ENCODE measurements at regions not wholly inside any gene's neighbourhood (a gene's known extent, or its start where the extent isn't known, plus 50 kb on each side); places are given as distances from the start of the nearest gene placed in this dataset.

DNA sequence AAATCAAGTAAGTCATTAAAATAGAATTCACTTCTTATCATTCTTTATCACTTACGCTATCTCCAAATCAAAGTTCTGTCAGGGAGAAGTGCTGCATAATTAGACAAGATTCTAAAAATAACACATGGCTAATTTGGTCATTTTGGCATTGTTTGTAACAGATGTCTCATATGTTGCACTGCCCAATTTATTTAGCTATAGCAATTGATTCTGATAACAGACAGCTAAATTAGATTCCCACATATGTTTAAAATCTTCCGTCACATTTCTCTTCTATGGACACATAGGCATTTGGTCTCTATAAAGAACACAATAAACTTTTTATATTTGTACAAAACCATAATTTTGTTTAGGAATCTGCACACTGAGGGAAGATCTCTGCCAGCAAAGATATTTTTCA, 644.5 kb upstream of the VRK2 start:
- no peaks in the 10 kb centered on the region for H4K20me1 ChIP-seq (replicated peaks; ENCODE audit: control insufficient read depth, extremely low read depth, insufficient read depth, low read length)
- no peak overlapping the region for H2AFZ ChIP-seq (ENCODE audit: low read depth, low read length)
- no peaks in the 10 kb centered on the region for H3K9me1 ChIP-seq (replicated peaks; ENCODE audit: control insufficient read depth, extremely low read depth, insufficient read depth, low read length)
- no TSS peak for BruUV-seq (replicated peaks)
- ChIA-PET POLR2A (no interaction called here), CTCF (no interaction called here)
- DNase-seq (ENCODE audit: low read depth, low spot score) (no peak), FAIRE-seq (no peak)
- H3K4me2 ChIP-seq (ENCODE audit: insufficient read depth, low read length) = no peak overlapping the region
- dilution Hi-C loops (cut with MboI; ENCODE audit: extremely low pct_ligation_motif_present, low sequenced_read_pairs) = no loop called here
- H3K36me3 ChIP-seq (ENCODE audit: control insufficient read depth in 2 of 2, extremely low read depth in 1 of 2, insufficient read depth in 2 of 2, low read length in 2 of 2) = no peaks in the 10 kb centered on the region
- no peaks in the 10 kb centered on the region for H3K27me3 ChIP-seq (ENCODE audit: control insufficient read depth in 2 of 2, insufficient read depth in 2 of 2, low read length in 2 of 2)
- H3K9ac ChIP-seq (replicated peaks; ENCODE audit: extremely low read depth, insufficient read depth, low read length) = no peak overlapping the region
- no peaks in the 10 kb centered on the region for H3K4me1 ChIP-seq (ENCODE audit: control insufficient read depth, extremely low read depth, insufficient read depth, low read length)
- no peaks in the 10 kb centered on the region for H3K79me2 ChIP-seq (ENCODE audit: control insufficient read depth, insufficient read depth, low read length)
- no peak overlapping the region for H3K4me3 ChIP-seq (replicated peaks in 1 of 3; ENCODE audit: insufficient read depth in 1 of 3, low read depth in 1 of 3, low read length in 3 of 3)
- no peak overlapping the region for H3K27ac ChIP-seq (ENCODE audit: insufficient read depth, low read depth, low read length)
- TF ChIP-seq, protein P1, sequence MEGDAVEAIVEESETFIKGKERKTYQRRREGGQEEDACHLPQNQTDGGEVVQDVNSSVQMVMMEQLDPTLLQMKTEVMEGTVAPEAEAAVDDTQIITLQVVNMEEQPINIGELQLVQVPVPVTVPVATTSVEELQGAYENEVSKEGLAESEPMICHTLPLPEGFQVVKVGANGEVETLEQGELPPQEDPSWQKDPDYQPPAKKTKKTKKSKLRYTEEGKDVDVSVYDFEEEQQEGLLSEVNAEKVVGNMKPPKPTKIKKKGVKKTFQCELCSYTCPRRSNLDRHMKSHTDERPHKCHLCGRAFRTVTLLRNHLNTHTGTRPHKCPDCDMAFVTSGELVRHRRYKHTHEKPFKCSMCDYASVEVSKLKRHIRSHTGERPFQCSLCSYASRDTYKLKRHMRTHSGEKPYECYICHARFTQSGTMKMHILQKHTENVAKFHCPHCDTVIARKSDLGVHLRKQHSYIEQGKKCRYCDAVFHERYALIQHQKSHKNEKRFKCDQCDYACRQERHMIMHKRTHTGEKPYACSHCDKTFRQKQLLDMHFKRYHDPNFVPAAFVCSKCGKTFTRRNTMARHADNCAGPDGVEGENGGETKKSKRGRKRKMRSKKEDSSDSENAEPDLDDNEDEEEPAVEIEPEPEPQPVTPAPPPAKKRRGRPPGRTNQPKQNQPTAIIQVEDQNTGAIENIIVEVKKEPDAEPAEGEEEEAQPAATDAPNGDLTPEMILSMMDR (IDR thresholded peaks at IDR 0.05; ENCODE audit: extremely low read depth in 1 of 2, insufficient read depth in 1 of 2, low read depth in 1 of 2, low read length in 2 of 2) = no peak
- TF ChIP-seq POLR2A (IDR thresholded peaks at IDR 0.05; ENCODE audit: low read depth, low read length) = no peak
- no peak for TF ChIP-seq POLR2AphosphoS5 (IDR thresholded peaks at IDR 0.05; ENCODE audit: insufficient read depth, low read depth, low read length)
- TF ChIP-seq FOS (IDR thresholded peaks at IDR 0.05; ENCODE audit: borderline replicate concordance, insufficient read depth, low read length) = no peak
- TF ChIP-seq, protein P2, sequence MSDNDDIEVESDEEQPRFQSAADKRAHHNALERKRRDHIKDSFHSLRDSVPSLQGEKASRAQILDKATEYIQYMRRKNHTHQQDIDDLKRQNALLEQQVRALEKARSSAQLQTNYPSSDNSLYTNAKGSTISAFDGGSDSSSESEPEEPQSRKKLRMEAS (IDR thresholded peaks at IDR 0.05; ENCODE audit: insufficient read depth, insufficient read length) = no peak
- no peak for TF ChIP-seq GATA2 (IDR thresholded peaks at IDR 0.05; ENCODE audit: insufficient read depth, insufficient read length, low read depth, low read length)
- no peak for TF ChIP-seq MYC (IDR thresholded peaks at IDR 0.05; ENCODE audit: low read depth, low read length)
- intact Hi-C loops (cut with micrococcal nuclease) = no loop called here
- no peaks in the 10 kb centered on the region for H3K9me3 ChIP-seq (replicated peaks; ENCODE audit: control insufficient read depth, insufficient read depth, low read length)

DNA sequence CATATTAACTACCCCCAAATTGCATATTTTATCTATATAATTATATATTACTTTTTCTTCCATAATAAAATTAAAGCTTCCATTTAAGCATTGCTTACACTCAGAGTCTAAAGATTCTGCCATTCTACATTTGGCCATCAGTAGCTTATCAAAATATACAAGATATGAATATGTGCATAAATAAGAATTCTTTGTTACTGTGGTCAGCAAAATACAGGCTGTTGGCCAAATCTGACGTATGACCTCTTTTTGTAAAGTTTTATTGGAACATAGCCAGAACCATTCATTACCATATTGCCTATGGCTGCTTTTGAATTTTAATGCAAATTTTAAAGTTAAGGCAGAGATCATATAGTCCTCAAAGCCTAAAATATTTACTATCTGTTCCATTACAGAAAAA, 643.9 kb upstream of the VRK2 start:
- H3K79me2 ChIP-seq (ENCODE audit: control insufficient read depth, insufficient read depth, low read length) = no peaks in the 10 kb centered on the region
- no peak overlapping the region for H2AFZ ChIP-seq (ENCODE audit: low read depth, low read length)
- no peaks in the 10 kb centered on the region for H3K9me1 ChIP-seq (replicated peaks; ENCODE audit: control insufficient read depth, extremely low read depth, insufficient read depth, low read length)
- ChIA-PET POLR2A (no interaction called here), CTCF (no interaction called here)
- no peak for FAIRE-seq
- no peaks in the 10 kb centered on the region for H3K36me3 ChIP-seq (ENCODE audit: control insufficient read depth in 2 of 2, extremely low read depth in 1 of 2, insufficient read depth in 2 of 2, low read length in 2 of 2)
- no peak for DNase-seq (ENCODE audit: low read depth, low spot score)
- H3K4me2 ChIP-seq (ENCODE audit: insufficient read depth, low read length) = no peak overlapping the region
- intact Hi-C loops (cut with micrococcal nuclease) (no loop called here), dilution Hi-C loops (cut with MboI; ENCODE audit: extremely low pct_ligation_motif_present, low sequenced_read_pairs) (no loop called here)
- no peak overlapping the region for H3K4me3 ChIP-seq (replicated peaks in 1 of 3; ENCODE audit: insufficient read depth in 1 of 3, low read depth in 1 of 3, low read length in 3 of 3)
- no peaks in the 10 kb centered on the region for H3K9me3 ChIP-seq (replicated peaks; ENCODE audit: control insufficient read depth, insufficient read depth, low read length)
- H3K4me1 ChIP-seq (ENCODE audit: control insufficient read depth, extremely low read depth, insufficient read depth, low read length) = no peaks in the 10 kb centered on the region
- no peaks in the 10 kb centered on the region for H4K20me1 ChIP-seq (replicated peaks; ENCODE audit: control insufficient read depth, extremely low read depth, insufficient read depth, low read length)
- H3K27me3 ChIP-seq (ENCODE audit: control insufficient read depth in 2 of 2, insufficient read depth in 2 of 2, low read length in 2 of 2) = no peaks in the 10 kb centered on the region
- BruUV-seq (replicated peaks) = no TSS peak
- TF ChIP-seq MYC (IDR thresholded peaks at IDR 0.05; ENCODE audit: low read depth, low read length) = no peak
- TF ChIP-seq POLR2A (IDR thresholded peaks at IDR 0.05; ENCODE audit: low read depth, low read length) = no peak
- no peak for TF ChIP-seq POLR2AphosphoS5 (IDR thresholded peaks at IDR 0.05; ENCODE audit: insufficient read depth, low read depth, low read length)
- H3K9ac ChIP-seq (replicated peaks; ENCODE audit: extremely low read depth, insufficient read depth, low read length) = no peak overlapping the region
- no peak overlapping the region for H3K27ac ChIP-seq (ENCODE audit: insufficient read depth, low read depth, low read length)

Measured in endothelial cell of umbilical vein (primary cell).